ENCODE measurements at regions not wholly inside any gene's neighbourhood (a gene's known extent, or its start where the extent isn't known, plus 50 kb on each side); places are given as distances from the start of the nearest gene placed in this dataset.

GRCh38 chr5:8396246-8396645, 527.3 kb downstream of the MTRR start:
- no peak for TF ChIP-seq CTCF (IDR thresholded peaks at IDR 0.05; ENCODE audit: low read depth, low read length)
- no peaks in the 10 kb centered on the region for H3K27me3 ChIP-seq (ENCODE audit: control insufficient read depth, insufficient read depth, low read length)
- ChIA-PET POLR2A (no interaction called here), CTCF (no interaction called here)
- no peak overlapping the region for H3K4me3 ChIP-seq (ENCODE audit: low read depth, low read length)
- H3K9me3 ChIP-seq (ENCODE audit: control insufficient read depth, insufficient read depth, low read length) = no peaks in the 10 kb centered on the region
- DNase-seq (ENCODE audit: low read depth, low spot score) = no peak
- no peak overlapping the region for H3K27ac ChIP-seq (ENCODE audit: low read depth, low read length)

GRCh38 chr5:8396756-8397155, 527.8 kb downstream of the MTRR start:
- no peak for TF ChIP-seq CTCF (IDR thresholded peaks at IDR 0.05; ENCODE audit: low read depth, low read length)
- CTCF ChIA-PET = no interaction called here
- Histone ChIP-seq H3K9me3 (ENCODE audit: control insufficient read depth, insufficient read depth, low read length) (no peaks in the 10 kb centered on the region), H3K27ac (ENCODE audit: low read depth, low read length) (no peak overlapping the region), H3K4me3 (ENCODE audit: low read depth, low read length) (no peak overlapping the region), H3K27me3 (ENCODE audit: control insufficient read depth, insufficient read depth, low read length) (no peaks in the 10 kb centered on the region)
- POLR2A ChIA-PET = no interaction called here
- no peak for DNase-seq (ENCODE audit: low read depth, low spot score)

DNA sequence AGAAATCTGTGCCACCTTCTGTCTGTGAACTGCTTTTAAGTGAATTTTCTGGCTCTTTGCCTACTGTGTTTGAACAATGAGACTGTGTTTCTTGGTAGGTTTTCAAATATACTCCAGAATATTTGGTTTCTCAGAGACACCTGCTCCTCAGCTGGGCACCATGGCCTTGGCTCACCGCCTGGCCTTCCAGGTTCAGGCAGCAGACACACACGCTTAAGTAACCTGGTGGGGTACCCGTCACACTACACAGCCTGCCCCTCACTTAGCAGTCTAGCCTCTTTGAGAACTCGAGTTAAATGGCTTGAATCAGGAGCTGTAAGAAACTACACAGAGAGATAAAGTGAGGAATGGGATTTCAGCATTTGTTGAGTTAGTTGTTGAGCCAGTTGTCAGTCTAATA, 530.5 kb downstream of the MTRR start:
- no peaks in the 10 kb centered on the region for H3K9me3 ChIP-seq (ENCODE audit: control insufficient read depth, insufficient read depth, low read length)
- POLR2A ChIA-PET = no interaction called here
- no peak for TF ChIP-seq CTCF (IDR thresholded peaks at IDR 0.05; ENCODE audit: low read depth, low read length)
- no peak overlapping the region for H3K27ac ChIP-seq (ENCODE audit: low read depth, low read length)
- H3K27me3 ChIP-seq (ENCODE audit: control insufficient read depth, insufficient read depth, low read length) = no peaks in the 10 kb centered on the region
- H3K4me3 ChIP-seq (ENCODE audit: low read depth, low read length) = no peak overlapping the region
- CTCF ChIA-PET = no interaction called here
- no peak for DNase-seq (ENCODE audit: low read depth, low spot score)

DNA sequence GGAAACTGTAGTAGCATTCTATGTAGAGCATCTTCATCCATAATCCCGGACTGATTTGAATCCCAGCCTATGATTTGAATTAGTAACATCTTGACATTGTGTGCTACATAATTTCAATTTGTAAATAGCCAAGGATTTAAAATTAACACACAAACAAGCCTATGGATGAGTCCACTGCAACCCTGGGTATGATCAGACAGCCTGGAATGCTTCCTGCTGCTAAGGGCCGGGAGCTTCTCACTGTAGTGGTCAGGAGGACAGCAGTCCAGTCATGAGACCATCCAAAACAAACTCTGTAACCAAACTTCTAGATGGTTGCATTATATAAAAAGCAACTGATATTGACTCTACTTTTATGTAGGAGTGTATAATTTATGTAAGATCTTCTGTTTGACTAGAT, 539.3 kb downstream of the MTRR start:
- no peak for DNase-seq (ENCODE audit: low read depth, low spot score)
- Histone ChIP-seq H3K27me3 (ENCODE audit: control insufficient read depth, insufficient read depth, low read length) (no peaks in the 10 kb centered on the region), H3K4me3 (ENCODE audit: low read depth, low read length) (no peak overlapping the region), H3K27ac (ENCODE audit: low read depth, low read length) (no peak overlapping the region), H3K9me3 (ENCODE audit: control insufficient read depth, insufficient read depth, low read length) (no peaks in the 10 kb centered on the region)
- CTCF ChIA-PET = no interaction called here
- POLR2A ChIA-PET = no interaction called here
- no peak for TF ChIP-seq CTCF (IDR thresholded peaks at IDR 0.05; ENCODE audit: low read depth, low read length)

DNA sequence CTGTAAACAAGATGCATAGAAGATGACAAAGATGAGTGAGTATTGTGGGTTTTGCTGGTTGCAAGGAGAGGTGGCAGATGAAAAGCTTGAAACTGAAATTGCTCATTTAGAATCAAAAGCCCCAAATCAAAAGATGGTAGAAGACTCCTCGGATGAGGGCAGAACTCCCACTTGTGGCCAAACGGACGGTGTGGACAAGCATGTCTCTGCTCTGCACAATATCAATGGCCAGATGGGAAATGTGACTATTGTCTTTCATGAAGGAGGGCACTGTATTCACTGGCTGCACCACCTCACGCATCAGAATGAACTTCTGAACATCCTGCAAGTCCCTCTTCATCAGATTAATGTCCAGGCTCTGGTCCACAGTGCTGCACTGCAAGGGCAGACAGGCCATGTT, 541.7 kb downstream of the MTRR start:
- no peak for DNase-seq (ENCODE audit: low read depth, low spot score)
- ChIA-PET POLR2A (no interaction called here), CTCF (no interaction called here)
- no peak overlapping the region for H3K4me3 ChIP-seq (ENCODE audit: low read depth, low read length)
- H3K27ac ChIP-seq (ENCODE audit: low read depth, low read length) = no peak overlapping the region
- no peaks in the 10 kb centered on the region for H3K9me3 ChIP-seq (ENCODE audit: control insufficient read depth, insufficient read depth, low read length)
- no peak for TF ChIP-seq CTCF (IDR thresholded peaks at IDR 0.05; ENCODE audit: low read depth, low read length)
- no peaks in the 10 kb centered on the region for H3K27me3 ChIP-seq (ENCODE audit: control insufficient read depth, insufficient read depth, low read length)

Measured in AG04450 (cell line).